B cell (primary cell): ENCODE measurements at regions not wholly inside any gene's neighbourhood (a gene's known extent, or its start where the extent isn't known, plus 50 kb on each side); places are given as distances from the start of the nearest gene placed in this dataset.

Experiments used
- ATAC-seq: fragments of 200-7000 bp; cut with Tn5 transposase; one replicate; pipeline ENCODE4 v1.10.0; 2021; ENCODE audit warnings: low read depth, mild to moderate bottlenecking, moderate number of reproducible peaks, moderate library complexity
- CTCF ChIA-PET: fragments of 350-600 bp; sonication (Branson Sonifier 250); formaldehyde crosslinking; loops from one replicate; lab custom pipeline; 2021; ENCODE audit warnings: antibody characterized with exemption, inconsistent platforms; lab: Charles Lee
- POLR2A ChIA-PET: fragments of 350-600 bp; sonication (Branson Sonifier 250); formaldehyde crosslinking; loops from one replicate; lab custom pipeline; 2021; ENCODE audit warnings: antibody characterized with exemption; lab: Charles Lee
- DNase-seq: peaks from one replicate; pipeline ENCODE4 v3.0.0; 2013
- H2AFZ ChIP-seq: 2 replicates; pipeline ENCODE4 v1.6.1; 2012; ENCODE audit warnings: mild to moderate bottlenecking, low read depth, low read length; ENCODE audit not compliant: insufficient read depth, poor library complexity, severe bottlenecking
- H3K27ac ChIP-seq, 2 donors: 1 replicate in 1 of 2; 2 replicates in 1 of 2; pipeline ENCODE4 v1.5.1; 2012 to 2013; ENCODE audit warnings: low read length in 2 of 2, mild to moderate bottlenecking in 2 of 2, moderate library complexity in 1 of 2
- H3K27me3 ChIP-seq, 4 experiments: fragments of 200-600 bp in 1 of 4; sonication (generic) in 1 of 4; replicated peaks in 1 of 4; 1 replicate in 2 of 4; 2 replicates in 2 of 4; pipeline versions ENCODE4 v1.6.1 to v1.7.0; 2013 to 2016; ENCODE audit warnings: low read length in 3 of 4, mild to moderate bottlenecking in 2 of 4, mixed read lengths in 1 of 4, moderate library complexity in 1 of 4; ENCODE audit not compliant: insufficient read depth in 4 of 4, control insufficient read depth in 3 of 4; ENCODE audit errors: control extremely low read depth in 1 of 4
- H3K36me3 ChIP-seq, 2 experiments: replicated peaks in 1 of 2; 1 replicate in 1 of 2; 2 replicates in 1 of 2; pipeline versions ENCODE4 v1.6.1 to v1.7.1; 2013; ENCODE audit warnings: low read length in 1 of 2; ENCODE audit not compliant: insufficient read depth in 2 of 2, control insufficient read depth in 1 of 2; ENCODE audit errors: control extremely low read depth in 1 of 2, extremely low read depth in 1 of 2
- H3K4me1 ChIP-seq, 2 donors: fragments of 200-600 bp in 1 of 2; sonication (generic) in 1 of 2; 1 replicate in 1 of 2; 2 replicates in 1 of 2; pipeline versions ENCODE4 v1.5.1 to v1.6.1; 2013 to 2017; ENCODE audit warnings: low read length in 2 of 2; ENCODE audit not compliant: control insufficient read depth in 2 of 2, insufficient read depth in 2 of 2
- H3K4me2 ChIP-seq: replicated peaks from 2 replicates; pipeline ENCODE3; 2012; ENCODE audit warnings: mild to moderate bottlenecking, low read depth, low read length; ENCODE audit not compliant: poor library complexity, severe bottlenecking
- H3K4me3 ChIP-seq, 5 experiments: fragments of 200-600 bp in 1 of 5; sonication (generic) in 1 of 5; 1 replicate in 3 of 5; 2 replicates in 2 of 5; pipeline versions ENCODE4 v1.5.1 to v1.7.0; 2011 to 2016; ENCODE audit warnings: low read length in 4 of 5, mild to moderate bottlenecking in 4 of 5, low read depth in 2 of 5, control low read depth in 1 of 5, moderate library complexity in 1 of 5; ENCODE audit not compliant: insufficient read depth in 1 of 5; ENCODE audit errors: control extremely low read depth in 1 of 5, extremely low read depth in 1 of 5
- H3K79me2 ChIP-seq: fragments of 200-600 bp; sonication (generic); one replicate; pipeline ENCODE4 v1.6.0; 2016; ENCODE audit warnings: low read length; ENCODE audit not compliant: control insufficient read depth, insufficient read depth
- H3K9ac ChIP-seq: fragments of 200-600 bp; sonication (generic); 2 replicates; pipeline ENCODE4 v1.6.1; 2017; ENCODE audit warnings: mild to moderate bottlenecking, low read length, moderate library complexity
- H3K9me3 ChIP-seq, 3 donors: one replicate each; pipeline versions ENCODE4 v1.6.1 to v1.7.1; 2013; ENCODE audit warnings: low read length in 2 of 3; ENCODE audit not compliant: control insufficient read depth in 2 of 3, insufficient read depth in 1 of 3; ENCODE audit errors: control extremely low read depth in 1 of 3
- H4K20me1 ChIP-seq: 2 replicates; pipeline ENCODE4 v1.6.0; 2012; ENCODE audit warnings: mild to moderate bottlenecking, low read length; ENCODE audit not compliant: insufficient read depth, control insufficient read depth, poor library complexity, severe bottlenecking
- H3K27ac Mint-ChIP-seq: one replicate; pipeline ENCODE4 v1.8.0; 2021; ENCODE audit warnings: mixed read lengths
- H3K27me3 Mint-ChIP-seq: one replicate; pipeline ENCODE4 v1.8.0; 2021; ENCODE audit warnings: mixed read lengths
- H3K4me1 Mint-ChIP-seq: one replicate; pipeline ENCODE4 v1.8.0; 2021; ENCODE audit warnings: mixed read lengths
- H3K4me3 Mint-ChIP-seq: one replicate; pipeline ENCODE4 v1.8.0; 2021; ENCODE audit warnings: mixed read lengths
- H3K9me3 Mint-ChIP-seq: one replicate; pipeline ENCODE4 v1.8.0; 2022; ENCODE audit warnings: mixed read lengths; ENCODE audit not compliant: insufficient read depth
- CTCF ChIP-seq: fragments of 200-600 bp; IDR thresholded peaks from one replicate; pipeline ENCODE4 v1.8.0; 2022; ENCODE audit warnings: antibody characterized with exemption, mild to moderate bottlenecking
- EZH2 ChIP-seq: IDR thresholded peaks from 2 replicates; pipeline ENCODE4 v1.6.1; 2012; ENCODE audit warnings: borderline replicate concordance, low read depth, mild to moderate bottlenecking, moderate library complexity, low read length; ENCODE audit not compliant: insufficient read depth, poor library complexity, severe bottlenecking
- WGBS: methylation state at CpG from one replicate; pipeline ENCODE4 v1.1.5; 2013; ENCODE audit warnings: missing lambda C conversion rate; ENCODE audit not compliant: insufficient coverage; 5-methylcytosine and 5-hydroxymethylcytosine counted together
- intact Hi-C: fragments of 100-400 bp; cut with micrococcal nuclease; formaldehyde crosslinking; loops from one replicate; pipeline ENCODE4 v1.10.0; 2022

- WGBS: no CpG with 5 or more reads among the region's 3 CpGs
- POLR2A ChIA-PET: no interaction called here
- Mint-ChIP-seq H3K27ac (no peak overlapping the region), H3K4me1 (no peaks in the 10 kb centered on the region), H3K27me3 (no peaks in the 10 kb centered on the region), H3K9me3 (peaks cover under 1% of the 10 kb centered on the region), H3K4me3 (no peak overlapping the region)
- no peaks in the 10 kb centered on the region for H3K4me1 ChIP-seq
- no peak overlapping the region for H3K9ac ChIP-seq
- no peak overlapping the region for H3K27ac ChIP-seq
- H3K27me3 ChIP-seq: no peaks in the 10 kb centered on the region
- TF ChIP-seq EZH2 (no peak), CTCF (no peak)
- H4K20me1 ChIP-seq: no peaks in the 10 kb centered on the region
- H3K4me3 ChIP-seq: no peak overlapping the region
- H3K4me2 ChIP-seq: no peak overlapping the region
- ATAC-seq: no peak
- H2AFZ ChIP-seq: no peak overlapping the region
- H3K36me3 ChIP-seq: no peaks in the 10 kb centered on the region
- DNase-seq: no peak
- CTCF ChIA-PET: no interaction called here
- no peaks in the 10 kb centered on the region for H3K79me2 ChIP-seq
- no peaks in the 10 kb centered on the region for H3K9me3 ChIP-seq
- intact Hi-C loops: no loop called here
These were observed 516.1 kb upstream of the NAALADL2 start for GRCh38 chr3:174342941-174343501.

GRCh38 chr3:174346141-174346540 lies 513.0 kb upstream of the NAALADL2 start:
- POLR2A ChIA-PET: no interaction called here
- H3K27ac Mint-ChIP-seq: no peak overlapping the region
- Histone ChIP-seq H3K4me3 (no peak overlapping the region), H4K20me1 (no peaks in the 10 kb centered on the region), H3K27me3 (no peaks in the 10 kb centered on the region), H2AFZ (no peak overlapping the region), H3K9ac (no peak overlapping the region), H3K4me2 (no peak overlapping the region), H3K36me3 (no peaks in the 10 kb centered on the region), H3K9me3 (no peaks in the 10 kb centered on the region), H3K27ac (no peak overlapping the region), H3K79me2 (no peaks in the 10 kb centered on the region), H3K4me1 (no peaks in the 10 kb centered on the region)
- no peaks in the 10 kb centered on the region for H3K4me1 Mint-ChIP-seq
- H3K9me3 Mint-ChIP-seq: peaks cover 10% of the 10 kb centered on the region
- TF ChIP-seq CTCF (no peak), EZH2 (no peak)
- ATAC-seq (no peak), DNase-seq (no peak)
- intact Hi-C loops: no loop called here
- CTCF ChIA-PET: no interaction called here
- no CpG with 5 or more reads among the region's 2 CpGs for WGBS
- H3K4me3 Mint-ChIP-seq: no peak overlapping the region
- H3K27me3 Mint-ChIP-seq: no peaks in the 10 kb centered on the region
